ENCODE measurements at regions not wholly inside any gene's neighbourhood (a gene's known extent, or its start where the extent isn't known, plus 50 kb on each side); places are given as distances from the start of the nearest gene placed in this dataset.

- no peak overlapping the region for H4K8ac ChIP-seq (ENCODE audit: low read length)
- H2BK15ac ChIP-seq (ENCODE audit: low read depth, poor library complexity, severe bottlenecking) = no peak overlapping the region
- H2AK5ac ChIP-seq (ENCODE audit: low read length, severe bottlenecking) = no peak overlapping the region
- H2BK5ac ChIP-seq (ENCODE audit: low read depth, low read length, poor library complexity, severe bottlenecking) = no peak overlapping the region
- no peak overlapping the region for H3K27ac ChIP-seq (ENCODE audit: low read length, poor library complexity, severe bottlenecking)
- peaks cover 0 to 3% of the 10 kb centered on the region in 2 experiments for H3K27me3 ChIP-seq (ENCODE audit: control insufficient read depth in 1 of 2, insufficient read depth in 1 of 2, low read length in 2 of 2)
- H3K18ac ChIP-seq (ENCODE audit: low read depth in 1 of 2, low read length in 2 of 2) = no peak overlapping the region
- no peak overlapping the region for H3K4me2 ChIP-seq (ENCODE audit: low read length, poor library complexity, severe bottlenecking)
- no peaks in the 10 kb centered on the region for H3K79me1 ChIP-seq (replicated peaks; ENCODE audit: low read length, poor library complexity, severe bottlenecking)
- H2AFZ ChIP-seq (ENCODE audit: low read depth, low read length) = no peak overlapping the region
- no peak overlapping the region for H3K23ac ChIP-seq (ENCODE audit: low read length in 2 of 2)
- H3K4me1 ChIP-seq (ENCODE audit: control insufficient read depth, insufficient read depth, low read depth, low read length) = no peaks in the 10 kb centered on the region
- H3K9ac ChIP-seq (ENCODE audit: low read length) = no peak overlapping the region
- H3K4me3 ChIP-seq (ENCODE audit: insufficient read depth in 1 of 2, low read depth in 1 of 2, low read length in 2 of 2) = no peak overlapping the region
- no peaks in the 10 kb centered on the region for H3K36me3 ChIP-seq (ENCODE audit: control insufficient read depth in 1 of 2, insufficient read depth in 2 of 2, low read depth in 1 of 2, low read length in 2 of 2)
- WGBS = 86% methylated on average over 1 of the region's 1 CpG
- no peak overlapping the region for H2BK12ac ChIP-seq (ENCODE audit: low read length in 2 of 2)
- H3K14ac ChIP-seq (ENCODE audit: low read length in 2 of 2) = no peak overlapping the region
- H3K9me3 ChIP-seq (ENCODE audit: control insufficient read depth, low read length) = peaks cover 20% of the 10 kb centered on the region
- H2BK120ac ChIP-seq (ENCODE audit: low read depth, low read length) = no peak overlapping the region
- no peak for DNase-seq
- no peak overlapping the region for H3K4ac ChIP-seq (ENCODE audit: low read depth in 1 of 2, low read length in 2 of 2)
- H4K91ac ChIP-seq (ENCODE audit: low read length) = no peak overlapping the region
These were observed 314.0 kb upstream of the ECI2 start for GRCh38 chr6:4449409-4449808.

DNA sequence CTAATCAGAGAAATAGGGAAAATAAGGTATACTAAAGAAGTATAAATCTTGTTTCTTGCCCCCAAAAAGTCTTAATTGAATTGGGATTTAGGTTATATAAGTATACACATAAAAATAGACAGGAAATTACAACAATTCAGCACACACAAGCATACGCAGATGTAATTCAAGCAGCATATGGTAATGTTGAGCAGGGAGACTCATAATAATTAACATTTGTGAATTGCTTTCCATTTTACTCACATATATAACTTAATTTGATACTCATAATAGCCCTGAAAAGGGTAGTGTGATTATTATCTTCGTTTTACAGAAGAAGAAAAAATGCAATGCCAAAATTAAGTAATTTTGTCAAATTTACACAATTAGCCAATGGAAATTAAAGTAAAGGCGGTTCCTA is 313.5 kb upstream of the ECI2 start:
- Histone ChIP-seq H3K36me3 (ENCODE audit: control insufficient read depth in 1 of 2, insufficient read depth in 2 of 2, low read depth in 1 of 2, low read length in 2 of 2) (no peaks in the 10 kb centered on the region), H2BK120ac (ENCODE audit: low read depth, low read length) (no peak overlapping the region), H3K18ac (ENCODE audit: low read depth in 1 of 2, low read length in 2 of 2) (no peak overlapping the region), H2AFZ (ENCODE audit: low read depth, low read length) (no peak overlapping the region), H2BK5ac (ENCODE audit: low read depth, low read length, poor library complexity, severe bottlenecking) (no peak overlapping the region), H3K14ac (ENCODE audit: low read length in 2 of 2) (no peak overlapping the region), H3K27me3 (ENCODE audit: control insufficient read depth in 1 of 2, insufficient read depth in 1 of 2, low read length in 2 of 2) (peaks cover 0 to under 1% of the 10 kb centered on the region in 2 experiments), H4K91ac (ENCODE audit: low read length) (no peak overlapping the region), H3K4ac (ENCODE audit: low read depth in 1 of 2, low read length in 2 of 2) (no peak overlapping the region), H3K9me3 (ENCODE audit: control insufficient read depth, low read length) (peaks cover 20% of the 10 kb centered on the region), H3K27ac (ENCODE audit: low read length, poor library complexity, severe bottlenecking) (no peak overlapping the region), H4K8ac (ENCODE audit: low read length) (no peak overlapping the region), H3K9ac (ENCODE audit: low read length) (no peak overlapping the region), H3K4me3 (ENCODE audit: insufficient read depth in 1 of 2, low read depth in 1 of 2, low read length in 2 of 2) (no peak overlapping the region), H3K4me1 (ENCODE audit: control insufficient read depth, insufficient read depth, low read depth, low read length) (no peaks in the 10 kb centered on the region), H3K23ac (ENCODE audit: low read length in 2 of 2) (no peak overlapping the region), H3K79me1 (replicated peaks; ENCODE audit: low read length, poor library complexity, severe bottlenecking) (no peaks in the 10 kb centered on the region), H2BK15ac (ENCODE audit: low read depth, poor library complexity, severe bottlenecking) (no peak overlapping the region), H2AK5ac (ENCODE audit: low read length, severe bottlenecking) (no peak overlapping the region), H3K4me2 (ENCODE audit: low read length, poor library complexity, severe bottlenecking) (no peak overlapping the region), H2BK12ac (ENCODE audit: low read length in 2 of 2) (no peak overlapping the region)
- DNase-seq = no peak
- WGBS = 96% methylated on average over 1 of the region's 3 CpGs

DNA sequence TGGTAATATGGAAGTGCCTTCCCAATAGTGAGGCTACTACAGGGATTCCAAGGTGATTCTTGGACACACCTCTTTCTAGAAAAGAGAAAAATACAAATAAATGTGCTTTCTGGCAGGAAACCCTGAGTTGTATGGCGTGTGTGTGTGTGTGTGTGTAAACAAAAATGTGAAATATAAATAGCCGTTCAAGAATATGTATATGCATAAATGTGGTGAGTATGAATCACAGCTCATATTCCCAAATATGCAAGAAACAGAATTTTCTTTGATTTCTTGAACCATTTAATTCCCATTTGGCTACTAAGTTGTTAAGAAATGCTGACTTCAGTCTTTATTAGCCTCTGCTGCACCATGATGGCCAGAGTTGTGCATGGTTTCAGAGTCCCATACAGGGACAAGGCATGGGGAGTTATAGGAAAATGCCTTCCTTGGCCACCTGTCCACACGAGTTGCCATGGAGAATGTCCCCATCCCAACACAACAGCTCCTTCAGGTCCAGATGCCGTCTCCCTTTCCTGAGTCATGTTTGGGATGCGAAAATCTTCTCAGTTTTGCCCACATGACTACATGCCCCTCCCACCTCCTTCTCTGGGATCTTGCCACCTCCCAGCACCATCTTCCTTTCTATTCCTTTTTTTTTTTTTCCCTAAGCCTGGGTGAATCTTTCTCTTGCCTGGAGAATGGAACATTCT is 312.4 kb upstream of the ECI2 start:
- Histone ChIP-seq H3K4me1 (ENCODE audit: control insufficient read depth, insufficient read depth, low read depth, low read length) (no peaks in the 10 kb centered on the region), H3K18ac (ENCODE audit: low read depth in 1 of 2, low read length in 2 of 2) (peak overlapping the region in 1 of 2 experiments; percentile 54), H4K8ac (ENCODE audit: low read length) (no peak overlapping the region), H3K9me3 (ENCODE audit: control insufficient read depth, low read length) (peaks cover 19% of the 10 kb centered on the region), H3K27me3 (ENCODE audit: control insufficient read depth in 1 of 2, insufficient read depth in 1 of 2, low read length in 2 of 2) (no peaks in the 10 kb centered on the region), H2BK5ac (ENCODE audit: low read depth, low read length, poor library complexity, severe bottlenecking) (no peak overlapping the region), H4K91ac (ENCODE audit: low read length) (no peak overlapping the region), H3K36me3 (ENCODE audit: control insufficient read depth in 1 of 2, insufficient read depth in 2 of 2, low read depth in 1 of 2, low read length in 2 of 2) (no peaks in the 10 kb centered on the region), H3K9ac (ENCODE audit: low read length) (no peak overlapping the region), H3K14ac (ENCODE audit: low read length in 2 of 2) (no peak overlapping the region), H3K79me1 (replicated peaks; ENCODE audit: low read length, poor library complexity, severe bottlenecking) (no peaks in the 10 kb centered on the region), H3K4me2 (ENCODE audit: low read length, poor library complexity, severe bottlenecking) (no peak overlapping the region), H2AK5ac (ENCODE audit: low read length, severe bottlenecking) (no peak overlapping the region), H3K27ac (ENCODE audit: low read length, poor library complexity, severe bottlenecking) (no peak overlapping the region), H2BK120ac (ENCODE audit: low read depth, low read length) (peak overlapping the region; percentile 49), H2AFZ (ENCODE audit: low read depth, low read length) (no peak overlapping the region), H2BK12ac (ENCODE audit: low read length in 2 of 2) (no peak overlapping the region), H3K23ac (ENCODE audit: low read length in 2 of 2) (no peak overlapping the region), H3K4me3 (ENCODE audit: insufficient read depth in 1 of 2, low read depth in 1 of 2, low read length in 2 of 2) (no peak overlapping the region), H3K4ac (ENCODE audit: low read depth in 1 of 2, low read length in 2 of 2) (no peak overlapping the region), H2BK15ac (ENCODE audit: low read depth, poor library complexity, severe bottlenecking) (peak overlapping the region; percentile 6)
- WGBS = 80% methylated on average over 3 of the region's 5 CpGs
- no peak for DNase-seq

DNA sequence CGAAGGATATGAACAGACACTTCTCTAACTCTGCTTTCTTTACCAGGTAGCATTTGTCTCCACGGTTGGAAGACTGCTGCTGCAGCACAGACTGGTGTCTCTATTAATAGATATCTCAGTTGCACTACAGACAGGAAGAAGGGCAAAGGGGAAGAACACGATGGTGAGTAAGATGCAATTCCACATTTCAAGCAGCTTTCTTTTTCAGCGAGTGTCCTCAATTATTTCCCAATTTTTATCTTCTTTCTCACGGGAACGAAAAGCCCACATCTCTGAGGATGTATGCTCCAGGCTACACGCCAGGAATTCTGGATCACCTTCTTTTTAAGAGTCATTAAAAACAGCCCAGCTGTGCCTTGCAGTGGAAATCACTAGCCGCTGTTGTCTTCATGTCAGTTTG is 311.6 kb upstream of the ECI2 start:
- WGBS = 58% methylated on average over 7 of the region's 8 CpGs
- no peaks in the 10 kb centered on the region for H3K36me3 ChIP-seq (ENCODE audit: control insufficient read depth in 1 of 2, insufficient read depth in 2 of 2, low read depth in 1 of 2, low read length in 2 of 2)
- H3K4me3 ChIP-seq (ENCODE audit: insufficient read depth in 1 of 2, low read depth in 1 of 2, low read length in 2 of 2) = no peak overlapping the region
- H3K18ac ChIP-seq (ENCODE audit: low read depth in 1 of 2, low read length in 2 of 2) = no peak overlapping the region
- H3K27ac ChIP-seq (ENCODE audit: low read length, poor library complexity, severe bottlenecking) = no peak overlapping the region
- peaks cover 11% of the 10 kb centered on the region for H3K9me3 ChIP-seq (ENCODE audit: control insufficient read depth, low read length)
- no peak overlapping the region for H2AK5ac ChIP-seq (ENCODE audit: low read length, severe bottlenecking)
- H2BK5ac ChIP-seq (ENCODE audit: low read depth, low read length, poor library complexity, severe bottlenecking) = no peak overlapping the region
- H2AFZ ChIP-seq (ENCODE audit: low read depth, low read length) = no peak overlapping the region
- H3K9ac ChIP-seq (ENCODE audit: low read length) = peak overlapping the region; percentile 34
- H2BK12ac ChIP-seq (ENCODE audit: low read length in 2 of 2) = no peak overlapping the region
- no peaks in the 10 kb centered on the region for H3K79me1 ChIP-seq (replicated peaks; ENCODE audit: low read length, poor library complexity, severe bottlenecking)
- H2BK120ac ChIP-seq (ENCODE audit: low read depth, low read length) = no peak overlapping the region
- peak; percentile 89 for DNase-seq
- no peak overlapping the region for H2BK15ac ChIP-seq (ENCODE audit: low read depth, poor library complexity, severe bottlenecking)
- no peaks in the 10 kb centered on the region for H3K4me1 ChIP-seq (ENCODE audit: control insufficient read depth, insufficient read depth, low read depth, low read length)
- H3K4ac ChIP-seq (ENCODE audit: low read depth in 1 of 2, low read length in 2 of 2) = no peak overlapping the region
- H3K4me2 ChIP-seq (ENCODE audit: low read length, poor library complexity, severe bottlenecking) = no peak overlapping the region
- H4K91ac ChIP-seq (ENCODE audit: low read length) = no peak overlapping the region
- H3K14ac ChIP-seq (ENCODE audit: low read length in 2 of 2) = no peak overlapping the region
- no peak overlapping the region for H3K23ac ChIP-seq (ENCODE audit: low read length in 2 of 2)
- H4K8ac ChIP-seq (ENCODE audit: low read length) = no peak overlapping the region
- no peaks in the 10 kb centered on the region for H3K27me3 ChIP-seq (ENCODE audit: control insufficient read depth in 1 of 2, insufficient read depth in 1 of 2, low read length in 2 of 2)

Data from mesenchymal stem cell (in vitro differentiated cells and primary cell).